Lower leg skin (tissue), 4 donors: ENCODE measurements at regions not wholly inside any gene's neighbourhood (a gene's known extent, or its start where the extent isn't known, plus 50 kb on each side); places are given as distances from the start of the nearest gene placed in this dataset.

Experiments
- DNase-seq, 2 donors: peaks; one replicate each; pipeline ENCODE4 v3.0.0-alpha.2; 2019; ENCODE audit warnings: low spot score in 2 of 2
- H3K4me3 ChIP-seq: fragments of 200-600 bp; sonication (generic); 2 replicates; pipeline ENCODE4 v1.5.1; 2017; ENCODE audit warnings: mild to moderate bottlenecking, low read depth; ENCODE audit not compliant: poor library complexity, severe bottlenecking
- CTCF ChIP-seq, 3 donors: fragments of 450-650 bp; IDR thresholded peaks; one replicate each; pipeline ENCODE4 v1.5.1; 2016; ENCODE audit warnings: antibody characterized with exemption in 3 of 3, mild to moderate bottlenecking in 3 of 3, moderate library complexity in 2 of 3
- POLR2A ChIP-seq, 2 donors: fragments of 450-650 bp; IDR thresholded peaks; one replicate each; pipeline ENCODE4 v1.6.1; 2016 to 2017; ENCODE audit warnings: antibody characterized with exemption in 2 of 2, mild to moderate bottlenecking in 1 of 2, moderate library complexity in 1 of 2
- WGBS, 2 donors: methylation state at CpG; one replicate each; pipeline ENCODE4 v1.1.5; 2018; 5-methylcytosine and 5-hydroxymethylcytosine counted together
- intact Hi-C: fragments of 100-400 bp; cut with DNase I; formaldehyde crosslinking; loops from one replicate; pipeline ENCODE4 v1.15.0; 2023; ENCODE audit warnings: low total_unique reads

- TF ChIP-seq POLR2A (IDR thresholded peaks at IDR 0.05) (no peak), CTCF (IDR thresholded peaks at IDR 0.05) (no peak)
- no peak overlapping the region for H3K4me3 ChIP-seq
- WGBS, 2 donors = 94 to 98% methylated on average over 8 of the region's 8 CpGs
- intact Hi-C loops = no loop called here
- DNase-seq = no peak
These were observed 192.6 kb upstream of the SERP2 start for GRCh38 chr13:44180876-44181536.

- intact Hi-C loops = no loop called here
- WGBS, 2 donors = 83 to 86% methylated on average over 2 of the region's 2 CpGs
- no peak for DNase-seq
These were observed 191.7 kb upstream of the SERP2 start for GRCh38 chr13:44181931-44182330.

GRCh38 chr13:44184740-44185139 lies 188.9 kb upstream of the SERP2 start:
- no peak for DNase-seq
- 29 to 46% methylated on average over 1 of the region's 1 CpG for WGBS, 2 donors

More at GRCh38 chr13:44181931-44182330, 191.7 kb upstream of the SERP2 start:
- no peak for TF ChIP-seq CTCF (IDR thresholded peaks at IDR 0.05)
- no peak for TF ChIP-seq POLR2A (IDR thresholded peaks at IDR 0.05)
- H3K4me3 ChIP-seq = no peak overlapping the region

GRCh38 chr13:44188257-44188656 lies 185.4 kb upstream of the SERP2 start:
- DNase-seq = no peak
- intact Hi-C loops = no loop called here
- no peak overlapping the region for H3K4me3 ChIP-seq
- 54 to 69% methylated on average over 2 of the region's 2 CpGs for WGBS, 2 donors
- TF ChIP-seq CTCF (IDR thresholded peaks at IDR 0.05) = no peak
- TF ChIP-seq POLR2A (IDR thresholded peaks at IDR 0.05) = no peak

More at GRCh38 chr13:44184740-44185139, 188.9 kb upstream of the SERP2 start:
- TF ChIP-seq CTCF (IDR thresholded peaks at IDR 0.05) (no peak), POLR2A (IDR thresholded peaks at IDR 0.05) (no peak)
- intact Hi-C loops = no loop called here
- no peak overlapping the region for H3K4me3 ChIP-seq

- no peak overlapping the region for H3K4me3 ChIP-seq
- DNase-seq = no peak
- no peak for TF ChIP-seq POLR2A (IDR thresholded peaks at IDR 0.05)
- TF ChIP-seq CTCF (IDR thresholded peaks at IDR 0.05) = no peak
- intact Hi-C loops = no loop called here
- WGBS, 2 donors = 92 to 96% methylated on average over 1 of the region's 1 CpG
These were observed 184.5 kb upstream of the SERP2 start for GRCh38 chr13:44189085-44189484.

GRCh38 chr13:44191103-44191502 lies 182.5 kb upstream of the SERP2 start:
- intact Hi-C loops = no loop called here
- DNase-seq = no peak
- TF ChIP-seq CTCF (IDR thresholded peaks at IDR 0.05) (no peak), POLR2A (IDR thresholded peaks at IDR 0.05) (no peak)
- H3K4me3 ChIP-seq = no peak overlapping the region
